Prostate gland (tissue), 2 donors: ENCODE measurements at regions not wholly inside any gene's neighbourhood (a gene's known extent, or its start where the extent isn't known, plus 50 kb on each side); places are given as distances from the start of the nearest gene placed in this dataset.

Experiments
- POLR2A ChIP-seq: fragments of 450-650 bp; IDR thresholded peaks from one replicate; pipeline ENCODE4 v1.6.1; 2016; ENCODE audit warnings: antibody characterized with exemption, mild to moderate bottlenecking
- TF ChIP-seq, protein P1 (sequence below), 4 experiments: fragments of 200-600 bp in 2 of 4; fragments of 450-650 bp in 2 of 4; sonication (generic) in 2 of 4; IDR thresholded peaks; 1 replicate in 3 of 4; 2 replicates in 1 of 4; pipeline ENCODE4 v1.5.1; 2016 to 2019; ENCODE audit warnings: antibody characterized with exemption in 4 of 4, mild to moderate bottlenecking in 2 of 4, moderate library complexity in 2 of 4

DNA sequence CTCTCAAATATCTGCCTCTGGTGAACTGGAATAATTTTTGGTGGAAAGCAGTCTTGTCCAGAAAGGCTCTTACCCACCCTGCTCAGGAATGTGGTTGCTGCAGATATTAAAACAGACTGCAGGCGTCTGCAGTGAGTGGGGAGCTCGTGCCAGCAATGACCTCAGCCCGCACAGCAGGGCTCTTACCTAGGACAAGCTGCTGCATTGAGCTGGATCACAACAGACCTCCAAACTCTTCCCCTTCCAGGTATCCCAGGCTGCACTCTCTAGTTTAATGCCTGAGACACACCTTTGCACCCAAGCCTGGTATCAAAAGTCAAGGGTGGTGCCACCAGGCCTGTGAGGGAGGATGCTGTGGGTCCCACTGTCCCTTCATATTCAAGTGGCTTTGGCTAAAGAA, 69.7 kb upstream of the CDON start:
- TF ChIP-seq, protein P1, sequence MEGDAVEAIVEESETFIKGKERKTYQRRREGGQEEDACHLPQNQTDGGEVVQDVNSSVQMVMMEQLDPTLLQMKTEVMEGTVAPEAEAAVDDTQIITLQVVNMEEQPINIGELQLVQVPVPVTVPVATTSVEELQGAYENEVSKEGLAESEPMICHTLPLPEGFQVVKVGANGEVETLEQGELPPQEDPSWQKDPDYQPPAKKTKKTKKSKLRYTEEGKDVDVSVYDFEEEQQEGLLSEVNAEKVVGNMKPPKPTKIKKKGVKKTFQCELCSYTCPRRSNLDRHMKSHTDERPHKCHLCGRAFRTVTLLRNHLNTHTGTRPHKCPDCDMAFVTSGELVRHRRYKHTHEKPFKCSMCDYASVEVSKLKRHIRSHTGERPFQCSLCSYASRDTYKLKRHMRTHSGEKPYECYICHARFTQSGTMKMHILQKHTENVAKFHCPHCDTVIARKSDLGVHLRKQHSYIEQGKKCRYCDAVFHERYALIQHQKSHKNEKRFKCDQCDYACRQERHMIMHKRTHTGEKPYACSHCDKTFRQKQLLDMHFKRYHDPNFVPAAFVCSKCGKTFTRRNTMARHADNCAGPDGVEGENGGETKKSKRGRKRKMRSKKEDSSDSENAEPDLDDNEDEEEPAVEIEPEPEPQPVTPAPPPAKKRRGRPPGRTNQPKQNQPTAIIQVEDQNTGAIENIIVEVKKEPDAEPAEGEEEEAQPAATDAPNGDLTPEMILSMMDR (IDR thresholded peaks at IDR 0.05) = peak in 2 of 4 experiments; percentile 21 to 22
- TF ChIP-seq POLR2A = no peak
